WTC11 (cell line): ENCODE measurements at regions not wholly inside any gene's neighbourhood (a gene's known extent, or its start where the extent isn't known, plus 50 kb on each side); places are given as distances from the start of the nearest gene placed in this dataset.

ENCODE experiments used
- ATAC-seq: fragments of 200-7000 bp; cut with Tn5 transposase; 2 replicates; pipeline ENCODE4 v1.10.0; 2021; ENCODE audit warnings: mild to moderate bottlenecking, moderate library complexity
- CTCF ChIA-PET: fragments of 300-600 bp; sonication (Branson Sonifier 250); formaldehyde crosslinking; loops from one replicate; lab custom pipeline; 2021; ENCODE audit warnings: antibody characterized with exemption; lab: Charles Lee
- POLR2A ChIA-PET: fragments of 350-600 bp; sonication (Branson Sonifier 250); formaldehyde crosslinking; loops from one replicate; lab custom pipeline; 2021; ENCODE audit warnings: antibody characterized with exemption; lab: Charles Lee
- DNase-seq: peaks from one replicate; pipeline ENCODE4 v3.0.0; 2021; ENCODE audit warnings: low spot score
- H3K27ac Mint-ChIP-seq: 2 replicates; pipeline ENCODE4 v1.8.0; 2021; ENCODE audit warnings: mixed read lengths
- H3K27me3 Mint-ChIP-seq: 2 replicates; pipeline ENCODE4 v1.8.0; 2021; ENCODE audit warnings: low read depth, mild to moderate bottlenecking, moderate library complexity, mixed read lengths
- H3K36me3 Mint-ChIP-seq: 2 replicates; pipeline ENCODE4 v1.8.0; 2021; ENCODE audit warnings: mixed read lengths
- H3K4me1 Mint-ChIP-seq: 2 replicates; pipeline ENCODE4 v1.8.0; 2022; ENCODE audit warnings: mixed read lengths
- H3K4me3 Mint-ChIP-seq: 2 replicates; pipeline ENCODE4 v1.8.0; 2021; ENCODE audit warnings: mild to moderate bottlenecking, moderate library complexity, mixed read lengths
- H3K9me3 Mint-ChIP-seq: 2 replicates; pipeline ENCODE4 v1.8.0; 2021; ENCODE audit warnings: mixed read lengths
- E2F5 ChIP-seq: sonication (generic); formaldehyde crosslinking; IDR thresholded peaks from 2 replicates; pipeline ENCODE4 v1.8.1; 2022; ENCODE audit warnings: mild to moderate bottlenecking, moderate library complexity, missing genetic modification reagents
- ELF4 ChIP-seq: sonication (generic); formaldehyde crosslinking; IDR thresholded peaks from 2 replicates; pipeline ENCODE4 v1.8.1; 2022; ENCODE audit warnings: low read depth, mild to moderate bottlenecking, moderate library complexity, missing genetic modification reagents
- ESRRA ChIP-seq: sonication (generic); formaldehyde crosslinking; IDR thresholded peaks from 2 replicates; pipeline ENCODE4 v1.8.1; 2022; ENCODE audit warnings: mild to moderate bottlenecking, missing genetic modification reagents, borderline replicate concordance
- FOXJ3 ChIP-seq: sonication (generic); formaldehyde crosslinking; IDR thresholded peaks from 2 replicates; pipeline ENCODE4 v1.9.0; 2021; ENCODE audit warnings: missing genetic modification reagents, mild to moderate bottlenecking, borderline replicate concordance
- FOXP1 ChIP-seq: sonication (generic); formaldehyde crosslinking; IDR thresholded peaks from 2 replicates; pipeline ENCODE4 v1.8.0; 2022; ENCODE audit warnings: missing genetic modification reagents, mild to moderate bottlenecking, moderate library complexity, borderline replicate concordance
- GABPB1 ChIP-seq: sonication (generic); formaldehyde crosslinking; IDR thresholded peaks from 2 replicates; pipeline ENCODE4 v1.8.1; 2023; ENCODE audit warnings: mild to moderate bottlenecking, missing genetic modification reagents
- GRHL2 ChIP-seq: fragments of 250-450 bp; sonication (Bioruptor Pico); IDR thresholded peaks from 2 replicates; pipeline ENCODE4 v1.8.0; 2022; ENCODE audit warnings: mild to moderate bottlenecking, moderate library complexity; ENCODE audit not compliant: insufficient replicate concordance, severe bottlenecking
- MXD4 ChIP-seq: fragments of 250-450 bp; sonication (Bioruptor Pico); IDR thresholded peaks from 2 replicates; pipeline ENCODE4 v1.8.0; 2021; ENCODE audit warnings: mild to moderate bottlenecking, moderate library complexity, borderline replicate concordance
- NFATC4 ChIP-seq: fragments of 250-450 bp; sonication (Bioruptor Pico); IDR thresholded peaks from 2 replicates; pipeline ENCODE4 v1.9.0; 2021; ENCODE audit warnings: mild to moderate bottlenecking
- NFE2L1 ChIP-seq: sonication (generic); formaldehyde crosslinking; IDR thresholded peaks from 2 replicates; pipeline ENCODE4 v1.8.1; 2023; ENCODE audit warnings: missing genetic modification reagents
- NR1H2 ChIP-seq: sonication (generic); formaldehyde crosslinking; IDR thresholded peaks from 2 replicates; pipeline ENCODE4 v1.9.0; 2021; ENCODE audit warnings: mild to moderate bottlenecking, moderate library complexity, missing genetic modification reagents
- NR2C2 ChIP-seq: sonication (generic); formaldehyde crosslinking; IDR thresholded peaks from 2 replicates; pipeline ENCODE4 v1.8.0; 2022; ENCODE audit warnings: mild to moderate bottlenecking, missing genetic modification reagents
- OVOL2 ChIP-seq: fragments of 250-450 bp; sonication (Bioruptor Pico); IDR thresholded peaks from 2 replicates; pipeline ENCODE4 v1.9.0; 2021; ENCODE audit warnings: mild to moderate bottlenecking, borderline replicate concordance
- PRRX2 ChIP-seq: fragments of 250-450 bp; sonication (Bioruptor Pico); IDR thresholded peaks from 2 replicates; pipeline ENCODE4 v1.8.0; 2021; ENCODE audit warnings: mild to moderate bottlenecking
- RORB ChIP-seq: fragments of 250-450 bp; sonication (Bioruptor Pico); IDR thresholded peaks from 2 replicates; pipeline ENCODE4 v1.9.0; 2021; ENCODE audit warnings: mild to moderate bottlenecking
- SMAD3 ChIP-seq: sonication (generic); formaldehyde crosslinking; IDR thresholded peaks from 2 replicates; pipeline ENCODE4 v1.8.0; 2022; ENCODE audit warnings: missing genetic modification reagents, mild to moderate bottlenecking, borderline replicate concordance
- STAT6 ChIP-seq: sonication (generic); formaldehyde crosslinking; conservative IDR thresholded peaks from 2 replicates; pipeline ENCODE4 v1.8.1; 2023; ENCODE audit warnings: mild to moderate bottlenecking, low read depth, missing genetic modification reagents, moderate library complexity
- TP53 ChIP-seq: sonication (generic); formaldehyde crosslinking; IDR thresholded peaks from 2 replicates; pipeline ENCODE4 v1.8.1; 2023; ENCODE audit warnings: mild to moderate bottlenecking, missing genetic modification reagents
- ZMAT4 ChIP-seq: fragments of 250-450 bp; sonication (Bioruptor Pico); IDR thresholded peaks from 2 replicates; pipeline ENCODE4 v1.9.0; 2021; ENCODE audit warnings: mild to moderate bottlenecking
- ZNF121 ChIP-seq: sonication (generic); formaldehyde crosslinking; IDR thresholded peaks from 2 replicates; pipeline ENCODE4 v1.8.0; 2023; ENCODE audit warnings: missing genetic modification reagents
- ZNF219 ChIP-seq: sonication (generic); formaldehyde crosslinking; IDR thresholded peaks from 2 replicates; pipeline ENCODE4 v1.8.0; 2023; ENCODE audit warnings: missing genetic modification reagents, mild to moderate bottlenecking, borderline replicate concordance
- ZNF263 ChIP-seq: sonication (generic); formaldehyde crosslinking; IDR thresholded peaks from 2 replicates; pipeline ENCODE4 v1.8.1; 2022; ENCODE audit warnings: low read depth, mild to moderate bottlenecking, moderate library complexity, missing genetic modification reagents
- ZNF671 ChIP-seq: fragments of 250-450 bp; sonication (Bioruptor Pico); IDR thresholded peaks from 2 replicates; pipeline ENCODE4 v1.8.0; 2021; ENCODE audit warnings: mild to moderate bottlenecking
- TF ChIP-seq, protein P1 (sequence below): fragments of 250-450 bp; sonication (Bioruptor Pico); conservative IDR thresholded peaks from 2 replicates; pipeline ENCODE4 v1.9.0; 2021; ENCODE audit warnings: mild to moderate bottlenecking
- TF ChIP-seq, protein P2 (sequence below): sonication (generic); formaldehyde crosslinking; IDR thresholded peaks from 2 replicates; pipeline ENCODE4 v1.8.1; 2023; ENCODE audit warnings: mild to moderate bottlenecking, missing genetic modification reagents, borderline replicate concordance
- TF ChIP-seq, protein P3 (sequence below): fragments of 250-450 bp; sonication (Bioruptor Pico); IDR thresholded peaks from 2 replicates; pipeline ENCODE4 v1.8.0; 2021; ENCODE audit warnings: mild to moderate bottlenecking

DNA sequence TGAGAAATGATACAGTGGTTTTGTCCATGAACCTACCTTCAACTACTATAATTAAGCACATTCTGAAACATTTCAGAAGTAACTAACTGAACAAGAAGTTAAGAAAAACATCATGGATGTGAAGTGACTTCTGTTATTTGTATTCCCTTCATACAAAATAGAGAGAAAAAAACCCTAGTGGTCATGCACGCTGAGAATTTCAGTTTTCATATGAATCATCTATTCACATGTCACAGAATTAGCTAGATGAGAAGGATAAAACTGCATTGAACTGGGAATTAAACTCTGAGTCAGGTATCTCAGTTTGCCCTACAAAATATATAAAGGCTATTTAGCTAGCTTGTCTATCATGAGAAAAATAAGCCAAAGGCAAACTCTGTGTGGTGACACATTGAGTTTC, 451.8 kb upstream of the FTMT start:
- Mint-ChIP-seq H3K36me3 (peaks cover 18% of the 10 kb centered on the region), H3K27me3 (no peaks in the 10 kb centered on the region), H3K4me1 (peaks cover 8% of the 10 kb centered on the region), H3K4me3 (no peak overlapping the region), H3K27ac (no peak overlapping the region), H3K9me3 (peaks cover 26% of the 10 kb centered on the region)
- TF ChIP-seq STAT6 (CRISPR knock-in tag) = no peak
- TF ChIP-seq GABPB1 = no peak
- TF ChIP-seq RORB (CRISPR knock-in tag) = no peak
- TF ChIP-seq SMAD3 (CRISPR knock-in tag) = no peak
- TF ChIP-seq E2F5 (CRISPR knock-in tag) = no peak
- no peak for TF ChIP-seq ZNF671 (CRISPR knock-in tag)
- no peak for TF ChIP-seq ESRRA (CRISPR knock-in tag)
- no peak for TF ChIP-seq ZMAT4 (CRISPR knock-in tag)
- TF ChIP-seq, protein P1, sequence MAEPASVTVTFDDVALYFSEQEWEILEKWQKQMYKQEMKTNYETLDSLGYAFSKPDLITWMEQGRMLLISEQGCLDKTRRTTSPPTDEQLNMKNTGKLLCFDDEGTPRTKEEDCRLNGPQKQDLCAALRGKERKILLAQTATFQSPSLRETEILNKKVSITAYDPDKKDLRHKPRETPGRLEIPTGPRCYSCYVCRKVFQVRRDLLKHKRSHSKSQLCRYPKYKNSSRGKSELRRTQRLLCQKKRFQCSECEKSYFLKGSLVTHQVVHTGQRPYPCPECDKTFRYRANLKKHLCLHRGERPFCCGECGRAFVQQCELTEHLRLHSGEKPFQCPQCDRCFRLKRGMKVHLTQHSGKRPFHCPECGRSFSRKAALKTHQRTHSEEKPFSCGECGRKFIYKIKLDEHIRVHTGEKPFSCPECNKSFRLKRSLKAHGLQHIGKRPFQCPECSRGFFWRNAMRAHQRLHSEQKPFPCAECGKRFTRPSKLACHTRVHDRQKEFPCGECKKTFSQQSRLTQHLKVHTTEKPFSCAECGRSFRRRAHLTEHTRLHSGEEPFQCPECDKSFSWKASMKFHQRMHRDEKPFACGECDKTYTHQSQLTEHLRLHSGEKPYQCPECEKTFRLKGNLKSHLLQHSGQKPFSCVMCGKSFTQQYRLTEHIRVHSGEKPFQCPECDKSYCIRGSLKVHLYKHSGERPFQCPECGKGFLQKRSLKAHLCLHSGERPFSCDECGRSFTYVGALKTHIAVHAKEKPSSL (CRISPR knock-in tag) = no peak
- no peak for TF ChIP-seq FOXJ3 (CRISPR knock-in tag)
- no peak for TF ChIP-seq ZNF121 (CRISPR knock-in tag)
- TF ChIP-seq TP53 (CRISPR knock-in tag) = no peak
- no peak for TF ChIP-seq MXD4
- TF ChIP-seq, protein P2, sequence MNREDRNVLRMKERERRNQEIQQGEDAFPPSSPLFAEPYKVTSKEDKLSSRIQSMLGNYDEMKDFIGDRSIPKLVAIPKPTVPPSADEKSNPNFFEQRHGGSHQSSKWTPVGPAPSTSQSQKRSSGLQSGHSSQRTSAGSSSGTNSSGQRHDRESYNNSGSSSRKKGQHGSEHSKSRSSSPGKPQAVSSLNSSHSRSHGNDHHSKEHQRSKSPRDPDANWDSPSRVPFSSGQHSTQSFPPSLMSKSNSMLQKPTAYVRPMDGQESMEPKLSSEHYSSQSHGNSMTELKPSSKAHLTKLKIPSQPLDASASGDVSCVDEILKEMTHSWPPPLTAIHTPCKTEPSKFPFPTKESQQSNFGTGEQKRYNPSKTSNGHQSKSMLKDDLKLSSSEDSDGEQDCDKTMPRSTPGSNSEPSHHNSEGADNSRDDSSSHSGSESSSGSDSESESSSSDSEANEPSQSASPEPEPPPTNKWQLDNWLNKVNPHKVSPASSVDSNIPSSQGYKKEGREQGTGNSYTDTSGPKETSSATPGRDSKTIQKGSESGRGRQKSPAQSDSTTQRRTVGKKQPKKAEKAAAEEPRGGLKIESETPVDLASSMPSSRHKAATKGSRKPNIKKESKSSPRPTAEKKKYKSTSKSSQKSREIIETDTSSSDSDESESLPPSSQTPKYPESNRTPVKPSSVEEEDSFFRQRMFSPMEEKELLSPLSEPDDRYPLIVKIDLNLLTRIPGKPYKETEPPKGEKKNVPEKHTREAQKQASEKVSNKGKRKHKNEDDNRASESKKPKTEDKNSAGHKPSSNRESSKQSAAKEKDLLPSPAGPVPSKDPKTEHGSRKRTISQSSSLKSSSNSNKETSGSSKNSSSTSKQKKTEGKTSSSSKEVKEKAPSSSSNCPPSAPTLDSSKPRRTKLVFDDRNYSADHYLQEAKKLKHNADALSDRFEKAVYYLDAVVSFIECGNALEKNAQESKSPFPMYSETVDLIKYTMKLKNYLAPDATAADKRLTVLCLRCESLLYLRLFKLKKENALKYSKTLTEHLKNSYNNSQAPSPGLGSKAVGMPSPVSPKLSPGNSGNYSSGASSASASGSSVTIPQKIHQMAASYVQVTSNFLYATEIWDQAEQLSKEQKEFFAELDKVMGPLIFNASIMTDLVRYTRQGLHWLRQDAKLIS = no peak
- no peak for TF ChIP-seq ELF4
- TF ChIP-seq OVOL2 (CRISPR knock-in tag) = no peak
- ChIA-PET POLR2A (interaction anchor here (0.5 kb wide), 1 partner anchor 131 kb away, joined by 3 read pairs; no protein-coding TSS in a partner anchor), CTCF (no interaction called here)
- ATAC-seq (no peak), DNase-seq (no peak)

DNA sequence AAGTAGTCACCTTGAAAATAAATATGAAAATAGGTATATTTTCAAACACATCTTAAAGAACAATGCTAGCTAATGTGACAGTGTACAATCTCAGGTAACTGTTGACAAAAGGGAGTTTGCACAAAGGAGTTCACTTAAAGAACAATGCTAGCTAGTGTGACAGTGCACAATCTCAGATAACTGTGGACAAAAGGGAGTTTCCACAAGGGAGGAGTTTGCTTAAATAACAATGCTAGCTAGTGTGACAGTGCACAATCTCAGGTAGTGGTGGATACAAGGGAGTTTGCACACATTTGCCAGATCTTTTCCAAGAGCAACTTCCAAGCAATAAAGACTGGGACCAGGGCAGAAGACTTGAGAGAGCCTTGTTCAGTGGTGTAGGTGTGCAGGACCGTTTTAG, 442.9 kb upstream of the FTMT start:
- H3K4me3 Mint-ChIP-seq = no peak overlapping the region
- H3K4me1 Mint-ChIP-seq = peaks cover 4% of the 10 kb centered on the region; the same call in 1 of the 2 replicates
- peaks cover 5% of the 10 kb centered on the region; the same call in 1 of the 2 replicates for H3K9me3 Mint-ChIP-seq
- no peaks in the 10 kb centered on the region for H3K27me3 Mint-ChIP-seq
- CTCF ChIA-PET = no interaction called here
- POLR2A ChIA-PET = no interaction called here
- H3K36me3 Mint-ChIP-seq = no peaks in the 10 kb centered on the region
- ATAC-seq (no peak), DNase-seq (no peak)
- no peak for TF ChIP-seq ZNF219 (CRISPR knock-in tag)
- no peak for TF ChIP-seq NFATC4 (CRISPR knock-in tag)
- TF ChIP-seq NR2C2 = no peak
- TF ChIP-seq ZNF121 (CRISPR knock-in tag) = no peak
- no peak for TF ChIP-seq GRHL2 (CRISPR knock-in tag)
- TF ChIP-seq, protein P3, sequence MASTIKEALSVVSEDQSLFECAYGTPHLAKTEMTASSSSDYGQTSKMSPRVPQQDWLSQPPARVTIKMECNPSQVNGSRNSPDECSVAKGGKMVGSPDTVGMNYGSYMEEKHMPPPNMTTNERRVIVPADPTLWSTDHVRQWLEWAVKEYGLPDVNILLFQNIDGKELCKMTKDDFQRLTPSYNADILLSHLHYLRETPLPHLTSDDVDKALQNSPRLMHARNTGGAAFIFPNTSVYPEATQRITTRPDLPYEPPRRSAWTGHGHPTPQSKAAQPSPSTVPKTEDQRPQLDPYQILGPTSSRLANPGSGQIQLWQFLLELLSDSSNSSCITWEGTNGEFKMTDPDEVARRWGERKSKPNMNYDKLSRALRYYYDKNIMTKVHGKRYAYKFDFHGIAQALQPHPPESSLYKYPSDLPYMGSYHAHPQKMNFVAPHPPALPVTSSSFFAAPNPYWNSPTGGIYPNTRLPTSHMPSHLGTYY (CRISPR knock-in tag) = no peak
- TF ChIP-seq FOXP1 (CRISPR knock-in tag) = no peak
- TF ChIP-seq ZNF263 (CRISPR knock-in tag) = no peak
- TF ChIP-seq PRRX2 (CRISPR knock-in tag) = no peak
- TF ChIP-seq NFE2L1 (CRISPR knock-in tag) = no peak
- no peak for TF ChIP-seq ESRRA (CRISPR knock-in tag)
- TF ChIP-seq RORB (CRISPR knock-in tag) = no peak
- no peak for TF ChIP-seq NR1H2 (CRISPR knock-in tag)
- no peak overlapping the region for H3K27ac Mint-ChIP-seq
